Neural progenitor cell (in vitro differentiated cells): ENCODE measurements at regions not wholly inside any gene's neighbourhood (a gene's known extent, or its start where the extent isn't known, plus 50 kb on each side); places are given as distances from the start of the nearest gene placed in this dataset.

Experiments used
- DNase-seq: peaks from one replicate; pipeline ENCODE4 v3.0.0-alpha.2; 2016; ENCODE audit warnings: low spot score
- H2AFZ ChIP-seq: fragments of 200-600 bp; sonication (generic); replicated peaks from 2 replicates; pipeline ENCODE4 v1.6.1; 2016; ENCODE audit warnings: antibody characterized with exemption
- H3F3A ChIP-seq: fragments of 200-600 bp; sonication (generic); 2 replicates; pipeline ENCODE4 v1.6.1; 2016; ENCODE audit warnings: antibody characterized with exemption, low read depth
- H3K27ac ChIP-seq: fragments of 200-600 bp; sonication (generic); 2 replicates; pipeline ENCODE4 v1.5.1; 2016; ENCODE audit warnings: mild to moderate bottlenecking
- H3K27me3 ChIP-seq: fragments of 200-600 bp; sonication (generic); 2 replicates; pipeline ENCODE4 v1.6.1; 2016; ENCODE audit warnings: mild to moderate bottlenecking, moderate library complexity
- H3K36me3 ChIP-seq: fragments of 200-600 bp; sonication (generic); 2 replicates; pipeline ENCODE4 v1.5.1; 2016
- H3K4me1 ChIP-seq: fragments of 200-600 bp; sonication (generic); 2 replicates; pipeline ENCODE4 v1.6.1; 2016; ENCODE audit warnings: mixed run types
- H3K4me2 ChIP-seq: fragments of 200-600 bp; sonication (generic); 2 replicates; pipeline ENCODE4 v1.6.1; 2016
- H3K4me3 ChIP-seq: fragments of 200-600 bp; sonication (generic); 2 replicates; pipeline ENCODE4 v1.5.1; 2016
- H3K79me2 ChIP-seq: fragments of 200-600 bp; sonication (generic); 2 replicates; pipeline ENCODE4 v1.6.1; 2016; ENCODE audit warnings: low read depth
- H3K9ac ChIP-seq: fragments of 200-600 bp; sonication (generic); 2 replicates; pipeline ENCODE4 v1.6.1; 2016
- H3K9me3 ChIP-seq: fragments of 200-600 bp; sonication (generic); 2 replicates; pipeline ENCODE4 v1.5.1; 2016; ENCODE audit warnings: low read depth
- H4K20me1 ChIP-seq: fragments of 200-600 bp; sonication (generic); 2 replicates; pipeline ENCODE4 v1.6.1; 2016; ENCODE audit warnings: low read depth
- H3K27ac Mint-ChIP-seq: 3 replicates; pipeline ENCODE4 v1.8.0; 2021; ENCODE audit warnings: mixed read lengths
- H3K27me3 Mint-ChIP-seq: 2 replicates; pipeline ENCODE4 v1.8.0; 2022; ENCODE audit warnings: low read depth, mild to moderate bottlenecking, inconsistent platforms, moderate library complexity, mixed read lengths; ENCODE audit not compliant: insufficient read depth
- H3K36me3 Mint-ChIP-seq: 3 replicates; pipeline ENCODE4 v1.8.0; 2021; ENCODE audit warnings: mixed read lengths
- H3K4me1 Mint-ChIP-seq: 3 replicates; pipeline ENCODE4 v1.8.0; 2021; ENCODE audit warnings: mixed read lengths
- H3K4me3 Mint-ChIP-seq: 3 replicates; pipeline ENCODE4 v1.8.0; 2021; ENCODE audit warnings: mild to moderate bottlenecking, moderate library complexity, mixed read lengths
- H3K9me3 Mint-ChIP-seq: 3 replicates; pipeline ENCODE4 v1.8.0; 2020; ENCODE audit warnings: mixed read lengths
- CTCF ChIP-seq: fragments of 200-600 bp; sonication (generic); IDR thresholded peaks from 2 replicates; pipeline ENCODE4 v1.5.1; 2017; ENCODE audit warnings: antibody characterized with exemption, mild to moderate bottlenecking
- EZH2 ChIP-seq: fragments of 200-600 bp; sonication (generic); IDR thresholded peaks from 2 replicates; pipeline ENCODE4 v1.6.1; 2017; ENCODE audit warnings: antibody characterized with exemption, mild to moderate bottlenecking, moderate library complexity
- EZH2phosphoT487 ChIP-seq: fragments of 200-600 bp; sonication (generic); IDR thresholded peaks from 2 replicates; pipeline ENCODE4 v1.6.1; 2017; ENCODE audit warnings: antibody characterized with exemption

- Mint-ChIP-seq H3K9me3 (no peaks in the 10 kb centered on the region), H3K27ac (no peak overlapping the region), H3K4me1 (no peaks in the 10 kb centered on the region), H3K27me3 (peaks cover 2% of the 10 kb centered on the region), H3K36me3 (no peaks in the 10 kb centered on the region), H3K4me3 (no peak overlapping the region)
- Histone ChIP-seq H3K4me3 (no peak overlapping the region), H3K27me3 (no peaks in the 10 kb centered on the region), H3K9me3 (no peaks in the 10 kb centered on the region), H3K4me2 (no peak overlapping the region), H3K79me2 (no peaks in the 10 kb centered on the region), H3K36me3 (no peaks in the 10 kb centered on the region), H3K9ac (no peak overlapping the region), H3F3A (no peaks in the 10 kb centered on the region), H3K27ac (no peak overlapping the region), H2AFZ (no peak overlapping the region), H4K20me1 (no peaks in the 10 kb centered on the region), H3K4me1 (no peaks in the 10 kb centered on the region)
- TF ChIP-seq CTCF (no peak), EZH2 (no peak), EZH2phosphoT487 (no peak)
- DNase-seq = no peak
Observed at GRCh38 chr5:4911646-4912403, 228.3 kb upstream of the ADAMTS16 start.

GRCh38 chr5:4921929-4922328 is 218.2 kb upstream of the ADAMTS16 start:
- Mint-ChIP-seq H3K27me3 (no peaks in the 10 kb centered on the region), H3K4me3 (no peak overlapping the region), H3K36me3 (no peaks in the 10 kb centered on the region), H3K27ac (no peak overlapping the region), H3K4me1 (peaks cover 2% of the 10 kb centered on the region), H3K9me3 (no peaks in the 10 kb centered on the region)
- Histone ChIP-seq H3K36me3 (no peaks in the 10 kb centered on the region), H3K9me3 (no peaks in the 10 kb centered on the region), H3K27me3 (no peaks in the 10 kb centered on the region), H3K4me2 (no peak overlapping the region), H3K4me1 (no peaks in the 10 kb centered on the region), H2AFZ (no peak overlapping the region), H4K20me1 (no peaks in the 10 kb centered on the region), H3K79me2 (no peaks in the 10 kb centered on the region), H3K27ac (no peak overlapping the region), H3K9ac (no peak overlapping the region), H3F3A (no peaks in the 10 kb centered on the region), H3K4me3 (no peak overlapping the region)
- TF ChIP-seq CTCF (no peak), EZH2 (no peak), EZH2phosphoT487 (no peak)
- no peak for DNase-seq

GRCh38 chr5:4924577-4924976 is 215.6 kb upstream of the ADAMTS16 start:
- H3K4me2 ChIP-seq = no peak overlapping the region
- no peaks in the 10 kb centered on the region for H3K36me3 Mint-ChIP-seq
- no peaks in the 10 kb centered on the region for H3K79me2 ChIP-seq
- no peaks in the 10 kb centered on the region for H3K9me3 Mint-ChIP-seq
- H3K9ac ChIP-seq = no peak overlapping the region
- no peak overlapping the region for H2AFZ ChIP-seq
- no peaks in the 10 kb centered on the region for H3K36me3 ChIP-seq
- no peak overlapping the region for H3K4me3 Mint-ChIP-seq
- no peak overlapping the region for H3K27ac Mint-ChIP-seq
- no peaks in the 10 kb centered on the region for H3K27me3 ChIP-seq
- no peaks in the 10 kb centered on the region for H3K4me1 ChIP-seq
- peaks cover 2% of the 10 kb centered on the region for H3K4me1 Mint-ChIP-seq
- H3K27me3 Mint-ChIP-seq = no peaks in the 10 kb centered on the region
- H3K27ac ChIP-seq = no peak overlapping the region
- no peak for DNase-seq
- no peak overlapping the region for H3K4me3 ChIP-seq
- no peaks in the 10 kb centered on the region for H4K20me1 ChIP-seq
- TF ChIP-seq CTCF (no peak), EZH2phosphoT487 (no peak), EZH2 (no peak)
- no peaks in the 10 kb centered on the region for H3K9me3 ChIP-seq
- H3F3A ChIP-seq = no peaks in the 10 kb centered on the region
